Coronary artery (tissue), 2 donors: ENCODE measurements at regions not wholly inside any gene's neighbourhood (a gene's known extent, or its start where the extent isn't known, plus 50 kb on each side); places are given as distances from the start of the nearest gene placed in this dataset.

ENCODE experiments used
- DNase-seq: peaks from one replicate; pipeline ENCODE4 v3.0.0-alpha.2; 2017; ENCODE audit warnings: low spot score
- H3K27ac ChIP-seq, 2 donors: fragments of 200-600 bp; sonication (generic); one replicate each; pipeline ENCODE4 v1.5.1; 2016 to 2019
- H3K4me3 ChIP-seq: fragments of 200-600 bp; sonication (generic); 2 replicates; pipeline ENCODE4 v1.5.1; 2016; ENCODE audit warnings: mild to moderate bottlenecking, moderate library complexity
- CTCF ChIP-seq: fragments of 200-600 bp; sonication (generic); IDR thresholded peaks from one replicate; pipeline ENCODE4 v1.5.1; 2019; ENCODE audit warnings: antibody characterized with exemption

GRCh38 chr15:81856634-81857026 is 189.2 kb downstream of the MEX3B start:
- no peak for DNase-seq
- Histone ChIP-seq H3K4me3 (no peak overlapping the region), H3K27ac (no peak overlapping the region)
- no peak for TF ChIP-seq CTCF

- Histone ChIP-seq H3K4me3 (no peak overlapping the region), H3K27ac (no peak overlapping the region)
- DNase-seq, result no peak
- no peak for TF ChIP-seq CTCF
Measured at GRCh38 chr15:81856001-81856633, 189.7 kb downstream of the MEX3B start.

- DNase-seq, result no peak
- no peak for TF ChIP-seq CTCF
- no peak overlapping the region for H3K27ac ChIP-seq
- H3K4me3 ChIP-seq, result no peak overlapping the region
Measured at GRCh38 chr15:81853150-81853748, 192.6 kb downstream of the MEX3B start.

GRCh38 chr15:81852411-81853149 is 193.2 kb downstream of the MEX3B start:
- no peak for DNase-seq
- Histone ChIP-seq H3K4me3 (no peak overlapping the region), H3K27ac (no peak overlapping the region)
- TF ChIP-seq CTCF, result no peak

GRCh38 chr15:81851757-81852156 is 194.1 kb downstream of the MEX3B start:
- TF ChIP-seq CTCF, result no peak
- no peak overlapping the region for H3K27ac ChIP-seq
- no peak overlapping the region for H3K4me3 ChIP-seq
- no peak for DNase-seq

- Histone ChIP-seq H3K4me3 (no peak overlapping the region), H3K27ac (no peak overlapping the region)
- no peak for DNase-seq
- no peak for TF ChIP-seq CTCF
Measured at GRCh38 chr15:81851325-81851724, 194.5 kb downstream of the MEX3B start.

GRCh38 chr15:81849289-81849688 is 196.5 kb downstream of the MEX3B start:
- Histone ChIP-seq H3K27ac (no peak overlapping the region), H3K4me3 (no peak overlapping the region)
- TF ChIP-seq CTCF, result no peak
- DNase-seq, result no peak
